HG02938 (cell line): ENCODE measurements at regions not wholly inside any gene's neighbourhood (a gene's known extent, or its start where the extent isn't known, plus 50 kb on each side); places are given as distances from the start of the nearest gene placed in this dataset.
"Not testable (repeated sequence)": the region's sequence is repeated elsewhere in the genome, so short reads cannot be mapped to it uniquely, and the experiment has no call there.

ENCODE experiments used
- ATAC-seq: cut with Tn5 transposase; IDR thresholded peaks from one replicate; pipeline ENCODE4 v1.9.1; 2021; ENCODE audit warnings: mild to moderate bottlenecking, moderate library complexity; ENCODE audit not compliant: unreplicated experiment

DNA sequence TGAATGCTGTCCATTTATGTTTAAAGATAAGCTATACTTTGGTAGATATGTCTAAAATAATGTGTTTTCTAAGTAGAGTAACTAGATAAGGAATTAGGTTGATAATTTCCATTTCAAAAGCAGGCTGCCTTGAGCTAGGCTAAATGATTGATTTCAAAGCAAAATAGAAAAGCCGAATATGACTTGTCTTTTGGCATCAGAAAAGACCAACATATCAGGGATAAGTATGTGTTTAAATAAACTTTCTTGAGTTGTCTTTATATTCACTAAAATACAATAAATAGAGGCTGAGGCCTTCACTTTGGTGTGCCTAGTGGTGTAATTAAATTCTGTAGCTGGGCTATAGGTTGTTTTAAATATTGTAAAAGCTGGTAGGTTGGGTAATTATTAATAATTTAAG, 569.0 kb downstream of the TAF11L14 start:
- ATAC-seq = no peak

DNA sequence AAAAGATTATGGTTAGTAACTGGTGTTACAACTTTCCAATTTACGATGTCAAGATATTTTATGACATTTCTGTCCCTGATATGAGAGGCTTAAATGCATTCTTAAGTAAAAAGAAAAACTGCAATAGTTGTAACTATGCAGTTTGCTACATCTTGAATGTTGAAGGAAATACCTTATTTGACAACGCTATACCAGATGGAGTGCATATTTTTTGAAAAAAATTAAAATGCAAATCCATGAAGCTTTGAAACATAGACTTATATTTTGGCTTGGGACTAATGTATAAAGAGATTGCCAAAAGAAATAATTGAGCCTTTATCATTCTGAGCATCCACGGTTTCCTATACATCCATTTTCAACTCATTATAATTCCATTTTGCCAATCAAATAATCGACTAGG, 579.4 kb downstream of the TAF11L14 start:
- no peak for ATAC-seq

DNA sequence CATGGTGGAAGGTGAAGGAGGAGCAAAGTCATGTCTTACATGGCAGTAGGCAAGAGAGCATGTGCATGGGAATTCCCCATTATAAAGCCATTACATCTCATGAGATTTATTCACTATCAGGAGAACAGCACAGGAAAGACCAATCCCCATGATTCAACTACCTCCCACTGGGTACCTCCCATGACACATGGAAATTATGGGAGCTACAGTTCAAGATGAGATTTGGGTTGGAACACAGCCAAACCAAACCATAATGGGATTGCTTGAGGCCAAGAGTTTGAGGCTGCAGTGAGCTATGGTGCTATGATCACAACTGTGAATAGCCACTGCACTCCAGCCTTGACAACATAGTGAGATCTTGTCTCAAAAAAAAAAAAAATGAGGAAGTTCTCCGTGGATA, 581.8 kb downstream of the TAF11L14 start:
- no peak for ATAC-seq

- ATAC-seq = no peak
Measured at GRCh38 chr5:18216729-18217128, 582.5 kb downstream of the TAF11L14 start.

GRCh38 chr5:18219241-18219640, 585.0 kb downstream of the TAF11L14 start:
- ATAC-seq = no peak

DNA sequence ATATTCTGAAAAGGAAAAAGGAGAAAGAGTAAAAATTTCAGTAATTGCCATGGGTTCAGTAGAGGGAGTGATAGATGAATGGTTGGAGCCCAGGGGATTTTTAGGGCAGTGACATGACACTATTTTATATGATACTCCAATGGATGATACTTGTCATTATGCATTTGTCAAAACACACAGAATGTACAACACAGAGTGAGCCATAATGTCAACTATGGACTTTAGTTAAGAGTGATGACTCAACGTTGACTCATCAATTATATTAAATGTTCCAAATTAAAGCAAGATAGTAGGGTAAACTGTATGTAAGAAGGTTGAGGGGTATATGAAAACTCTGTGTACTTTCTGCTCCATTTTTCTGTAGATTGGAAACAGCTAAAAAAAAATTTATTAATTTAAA, 586.4 kb downstream of the TAF11L14 start:
- no peak for ATAC-seq

DNA sequence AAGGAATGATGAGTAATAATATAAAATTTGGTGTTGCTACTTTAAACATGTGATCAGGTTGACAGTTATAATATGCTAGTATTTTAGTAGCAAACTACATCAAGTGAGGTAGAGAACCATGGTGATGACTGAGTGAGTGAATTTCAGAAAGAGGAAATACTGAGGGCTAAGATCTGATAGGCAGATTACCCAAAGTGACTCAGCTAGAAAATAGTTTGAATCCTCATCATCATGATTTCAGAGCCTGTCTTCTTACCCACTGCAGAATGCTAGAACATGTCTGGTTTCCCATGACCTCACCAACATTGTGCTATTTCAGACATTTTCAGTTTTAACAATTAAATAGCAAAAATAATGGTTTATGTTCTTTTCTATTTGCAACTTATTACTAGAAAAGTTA, 602.1 kb downstream of the TAF11L14 start:
- ATAC-seq = no peak

GRCh38 chr5:18238321-18238720, 604.1 kb downstream of the TAF11L14 start:
- ATAC-seq = no peak

DNA sequence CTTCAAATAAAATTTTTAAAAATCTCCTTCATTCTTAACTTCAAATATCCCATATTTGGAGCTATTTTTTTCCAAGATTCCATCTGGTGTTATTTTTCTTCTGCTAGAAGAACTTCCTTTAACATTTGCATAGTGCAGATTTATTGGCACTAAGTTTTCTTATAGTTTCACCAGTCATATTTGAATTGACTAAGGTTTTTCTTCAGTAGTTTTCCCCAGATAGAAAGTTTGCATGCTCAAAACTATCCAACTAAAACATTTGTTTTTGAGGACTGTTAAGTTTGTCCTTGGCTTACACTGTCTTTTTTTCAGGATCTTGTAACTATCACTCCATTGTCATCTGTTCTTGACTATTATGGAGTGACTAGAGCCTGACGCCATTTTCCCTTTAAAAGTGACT, 606.7 kb downstream of the TAF11L14 start:
- no peak for ATAC-seq

GRCh38 chr5:18243846-18244245, 609.6 kb downstream of the TAF11L14 start:
- ATAC-seq = no peak

DNA sequence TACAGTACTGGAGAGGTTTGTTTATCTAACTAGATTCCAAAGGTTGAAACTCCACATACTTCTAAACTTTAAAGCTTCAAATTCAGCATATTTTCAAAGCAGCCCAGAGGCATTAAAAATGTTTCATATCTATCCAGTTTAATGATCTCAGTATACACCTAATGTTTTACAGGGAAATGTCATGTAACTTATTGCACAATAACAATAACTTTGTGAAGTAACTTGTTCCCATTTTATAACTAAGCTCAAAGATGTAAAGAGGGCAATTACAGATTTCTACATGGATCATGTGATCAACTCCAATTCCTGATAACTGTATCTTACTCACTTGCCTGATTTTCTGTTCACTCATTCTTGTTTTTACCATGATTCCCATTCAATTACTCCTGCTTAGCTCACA, 610.0 kb downstream of the TAF11L14 start:
- no peak for ATAC-seq

GRCh38 chr5:18252559-18252958, 618.3 kb downstream of the TAF11L14 start:
- ATAC-seq = no peak

GRCh38 chr5:18264126-18264882, 630.0 kb downstream of the TAF11L14 start:
- no peak for ATAC-seq

DNA sequence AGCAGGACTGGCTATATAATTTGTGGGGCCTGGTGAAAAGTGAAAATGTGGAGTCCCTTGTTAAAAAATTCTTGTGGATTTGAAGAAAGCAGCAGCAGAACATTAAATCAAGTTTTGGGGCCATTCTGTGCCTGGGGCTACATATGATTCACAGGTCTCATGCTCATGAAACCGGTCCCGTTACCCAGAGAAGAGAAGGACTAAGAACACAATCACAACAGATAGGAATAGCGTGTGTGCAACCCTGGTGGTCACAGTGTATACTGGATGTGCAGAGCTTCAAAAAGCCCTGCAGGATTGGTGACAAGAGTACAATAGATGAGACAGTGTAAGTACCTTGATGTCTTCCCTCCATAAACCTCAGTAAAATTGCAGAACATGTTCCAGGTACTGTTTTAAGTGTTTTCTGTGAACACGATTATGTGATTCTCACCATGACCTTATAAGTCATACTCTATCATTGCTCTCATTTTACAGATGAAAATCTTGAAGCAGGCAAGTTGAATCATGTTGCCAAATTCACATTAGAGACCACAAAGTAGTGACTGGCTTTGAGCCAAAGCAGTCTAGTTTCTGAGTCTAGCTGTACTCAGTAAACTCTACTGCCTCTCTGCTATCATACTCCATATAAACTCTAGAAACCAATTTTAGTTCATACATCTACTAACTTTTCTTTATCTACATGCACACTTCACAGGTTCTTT, 636.5 kb downstream of the TAF11L14 start:
- ATAC-seq = no peak

- ATAC-seq = no peak
Measured at GRCh38 chr5:18276939-18277338, 642.7 kb downstream of the TAF11L14 start.

DNA sequence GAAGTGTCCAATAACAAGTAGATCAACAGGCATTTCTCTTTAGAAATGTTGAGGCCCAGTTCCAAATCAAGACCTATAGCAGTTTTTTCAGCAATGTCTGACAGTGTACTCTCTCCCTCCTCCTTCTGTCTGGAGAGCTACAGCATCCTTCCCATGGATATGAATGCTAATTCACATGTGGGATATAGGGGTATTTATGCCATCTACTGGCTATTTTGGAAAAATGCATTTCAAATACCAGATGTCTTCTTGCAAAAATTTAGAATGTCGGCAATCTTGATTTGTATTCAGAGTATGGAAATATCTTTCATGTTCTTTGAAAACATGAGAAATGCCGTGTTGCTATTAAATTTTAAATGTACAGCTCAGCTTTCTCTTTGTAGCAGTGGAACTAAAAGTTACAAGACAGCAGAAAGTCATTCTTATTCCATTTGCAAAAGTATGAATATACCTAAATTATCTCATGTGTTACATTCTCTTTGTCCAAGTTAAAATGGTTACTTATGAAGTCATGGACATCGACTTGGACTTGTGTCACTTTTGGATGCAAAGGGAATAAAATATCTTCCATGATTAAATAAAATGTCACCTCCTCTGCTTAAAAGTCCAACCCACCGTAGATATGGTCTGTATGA, 647.8 kb downstream of the TAF11L14 start:
- no peak for ATAC-seq

- no peak for ATAC-seq
Measured at GRCh38 chr5:18285257-18285656, 651.0 kb downstream of the TAF11L14 start.

DNA sequence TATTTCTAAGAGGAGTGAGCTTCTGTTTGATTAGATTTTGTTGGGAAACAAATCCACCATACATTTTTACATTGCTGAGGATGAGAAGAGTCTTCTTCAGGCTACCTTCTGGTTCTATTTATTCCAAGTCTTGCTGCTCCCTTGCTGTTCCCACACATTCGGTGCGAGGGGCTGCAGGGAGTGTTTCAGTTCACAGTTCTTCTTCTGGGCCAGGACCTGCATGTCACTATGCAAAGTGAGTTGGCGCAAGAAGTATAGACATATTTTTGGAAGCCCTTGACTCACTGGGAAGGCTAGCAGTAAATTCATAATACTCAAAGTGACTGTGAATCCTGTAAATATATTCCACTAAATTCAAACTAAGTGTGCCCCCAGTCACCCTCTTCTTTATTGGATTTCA, 657.9 kb downstream of the TAF11L14 start:
- ATAC-seq = no peak

DNA sequence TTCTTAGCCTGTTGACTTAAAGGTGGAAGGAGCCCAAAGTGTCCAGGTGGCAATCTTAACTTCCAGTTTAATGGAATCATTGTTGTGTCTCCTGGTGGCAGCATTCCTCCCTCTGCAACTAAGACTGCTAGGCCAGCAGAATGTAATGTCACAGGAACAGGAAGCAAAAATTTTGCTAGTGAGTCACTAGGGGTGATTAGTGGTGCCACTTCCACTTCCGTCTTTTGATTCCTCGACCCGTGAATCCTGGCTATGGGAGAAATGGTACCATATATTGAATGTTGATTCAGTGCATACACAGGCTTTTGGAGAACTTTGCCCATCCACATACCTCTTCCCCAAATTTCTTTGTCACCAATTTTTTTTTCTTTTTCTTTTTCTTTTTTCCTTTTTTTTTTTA, 661.4 kb downstream of the TAF11L14 start:
- not testable (repeated sequence) for ATAC-seq

- no peak for ATAC-seq
Measured at GRCh38 chr5:18299166-18299565, 664.9 kb downstream of the TAF11L14 start.

- peak; percentile 82 for ATAC-seq
Measured at GRCh38 chr5:18305288-18305924, 671.1 kb downstream of the TAF11L14 start.

GRCh38 chr5:18311266-18311665, 677.0 kb downstream of the TAF11L14 start:
- no peak for ATAC-seq
